ENCODE measurements at regions not wholly inside any gene's neighbourhood (a gene's known extent, or its start where the extent isn't known, plus 50 kb on each side); places are given as distances from the start of the nearest gene placed in this dataset.
"Not testable (repeated sequence)": the region's sequence is repeated elsewhere in the genome, so short reads cannot be mapped to it uniquely, and the experiment has no call there.

DNA sequence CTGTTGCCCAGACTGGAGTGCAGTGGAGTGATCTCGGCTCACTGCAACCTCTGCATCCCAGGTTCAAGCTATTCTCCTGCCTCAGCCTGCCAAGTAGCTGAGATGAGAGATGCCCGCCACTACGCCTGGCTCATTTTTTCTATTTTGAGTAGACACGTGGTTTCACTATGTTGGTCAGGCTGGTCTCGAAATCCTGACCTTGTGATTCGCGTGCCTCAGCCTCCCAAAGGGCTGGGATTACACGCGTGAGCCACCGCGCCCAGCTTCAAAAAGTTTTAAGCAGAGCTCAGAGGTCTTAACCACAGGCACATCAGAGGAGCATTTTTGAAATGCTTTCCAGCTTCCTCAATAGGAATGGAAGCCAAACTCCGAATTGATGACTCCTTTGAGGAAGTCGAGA is 291.2 kb upstream of the FRG2C start:
- TF ChIP-seq, protein P1, sequence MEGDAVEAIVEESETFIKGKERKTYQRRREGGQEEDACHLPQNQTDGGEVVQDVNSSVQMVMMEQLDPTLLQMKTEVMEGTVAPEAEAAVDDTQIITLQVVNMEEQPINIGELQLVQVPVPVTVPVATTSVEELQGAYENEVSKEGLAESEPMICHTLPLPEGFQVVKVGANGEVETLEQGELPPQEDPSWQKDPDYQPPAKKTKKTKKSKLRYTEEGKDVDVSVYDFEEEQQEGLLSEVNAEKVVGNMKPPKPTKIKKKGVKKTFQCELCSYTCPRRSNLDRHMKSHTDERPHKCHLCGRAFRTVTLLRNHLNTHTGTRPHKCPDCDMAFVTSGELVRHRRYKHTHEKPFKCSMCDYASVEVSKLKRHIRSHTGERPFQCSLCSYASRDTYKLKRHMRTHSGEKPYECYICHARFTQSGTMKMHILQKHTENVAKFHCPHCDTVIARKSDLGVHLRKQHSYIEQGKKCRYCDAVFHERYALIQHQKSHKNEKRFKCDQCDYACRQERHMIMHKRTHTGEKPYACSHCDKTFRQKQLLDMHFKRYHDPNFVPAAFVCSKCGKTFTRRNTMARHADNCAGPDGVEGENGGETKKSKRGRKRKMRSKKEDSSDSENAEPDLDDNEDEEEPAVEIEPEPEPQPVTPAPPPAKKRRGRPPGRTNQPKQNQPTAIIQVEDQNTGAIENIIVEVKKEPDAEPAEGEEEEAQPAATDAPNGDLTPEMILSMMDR (IDR thresholded peaks at IDR 0.05), result not testable (repeated sequence)
- not testable (repeated sequence) for TF ChIP-seq EZH2 (IDR thresholded peaks at IDR 0.05; ENCODE audit: borderline replicate concordance, insufficient read depth, low read depth, low read length, poor library complexity, severe bottlenecking)
